ENCODE measurements at regions not wholly inside any gene's neighbourhood (a gene's known extent, or its start where the extent isn't known, plus 50 kb on each side); places are given as distances from the start of the nearest gene placed in this dataset.

DNA sequence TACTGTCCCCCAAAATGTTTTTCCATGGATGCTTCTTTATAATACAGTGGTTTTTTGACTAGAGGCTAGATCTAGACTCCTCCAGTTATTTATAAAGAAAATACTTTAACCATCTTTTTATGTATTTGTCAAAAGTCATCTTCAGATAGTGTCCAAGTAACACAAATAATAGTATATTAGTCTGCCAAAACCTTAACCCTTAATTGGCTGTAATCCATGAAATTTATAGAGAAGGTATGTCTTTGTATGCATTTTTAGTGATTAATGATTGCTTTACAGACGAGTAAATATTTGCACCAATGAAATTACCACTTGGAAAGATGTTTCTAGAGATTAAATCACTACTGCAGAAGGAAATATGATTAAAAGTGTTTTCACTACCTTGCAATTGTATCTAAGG lies 451.8 kb upstream of the NRXN1 start:
- TF ChIP-seq, protein P1, sequence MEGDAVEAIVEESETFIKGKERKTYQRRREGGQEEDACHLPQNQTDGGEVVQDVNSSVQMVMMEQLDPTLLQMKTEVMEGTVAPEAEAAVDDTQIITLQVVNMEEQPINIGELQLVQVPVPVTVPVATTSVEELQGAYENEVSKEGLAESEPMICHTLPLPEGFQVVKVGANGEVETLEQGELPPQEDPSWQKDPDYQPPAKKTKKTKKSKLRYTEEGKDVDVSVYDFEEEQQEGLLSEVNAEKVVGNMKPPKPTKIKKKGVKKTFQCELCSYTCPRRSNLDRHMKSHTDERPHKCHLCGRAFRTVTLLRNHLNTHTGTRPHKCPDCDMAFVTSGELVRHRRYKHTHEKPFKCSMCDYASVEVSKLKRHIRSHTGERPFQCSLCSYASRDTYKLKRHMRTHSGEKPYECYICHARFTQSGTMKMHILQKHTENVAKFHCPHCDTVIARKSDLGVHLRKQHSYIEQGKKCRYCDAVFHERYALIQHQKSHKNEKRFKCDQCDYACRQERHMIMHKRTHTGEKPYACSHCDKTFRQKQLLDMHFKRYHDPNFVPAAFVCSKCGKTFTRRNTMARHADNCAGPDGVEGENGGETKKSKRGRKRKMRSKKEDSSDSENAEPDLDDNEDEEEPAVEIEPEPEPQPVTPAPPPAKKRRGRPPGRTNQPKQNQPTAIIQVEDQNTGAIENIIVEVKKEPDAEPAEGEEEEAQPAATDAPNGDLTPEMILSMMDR (IDR thresholded peaks at IDR 0.05), result no peak
- DNase-seq (ENCODE audit: low spot score) (no peak), ATAC-seq (ENCODE audit: low FRiP score) (no peak)

DNA sequence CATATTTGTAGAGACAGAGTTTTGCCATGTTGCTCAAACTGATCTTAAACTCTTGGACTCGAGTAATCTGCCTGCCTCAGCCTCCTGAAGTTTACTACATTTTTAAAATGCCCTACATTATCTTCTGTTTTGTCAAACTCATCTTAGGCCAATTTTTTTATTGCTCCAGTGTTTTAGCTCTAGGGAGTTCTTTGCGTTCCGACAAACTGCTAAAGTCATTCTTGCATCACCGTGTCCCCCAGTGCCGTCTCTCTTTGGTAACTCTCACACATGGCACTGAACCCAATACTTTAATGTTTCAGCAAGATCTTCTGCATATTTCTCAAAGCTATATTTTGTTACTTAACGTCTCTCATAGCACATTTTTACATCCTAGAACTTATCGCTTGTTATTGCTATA lies 440.9 kb upstream of the NRXN1 start:
- TF ChIP-seq, protein P1 (IDR thresholded peaks at IDR 0.05), result no peak
- DNase-seq (ENCODE audit: low spot score) (no peak), ATAC-seq (ENCODE audit: low FRiP score) (no peak)

DNA sequence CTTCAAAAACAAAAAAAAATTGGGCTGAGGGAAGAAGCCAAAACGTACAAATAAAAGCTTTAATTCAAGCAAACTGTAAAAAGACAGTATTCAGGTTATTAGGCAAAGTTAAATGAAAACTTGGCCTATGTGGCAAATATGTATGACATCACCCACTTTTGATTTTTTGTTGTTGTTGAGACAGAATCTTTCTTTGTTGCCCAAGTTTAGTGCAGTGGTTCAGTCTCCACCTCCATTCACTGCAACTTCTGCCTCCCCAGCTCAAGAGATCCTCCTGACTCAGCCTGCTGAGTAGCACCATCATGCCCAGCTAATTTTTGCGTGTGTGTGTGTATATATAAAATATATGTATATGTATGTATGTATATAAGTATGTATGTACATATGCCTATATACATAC lies 440.4 kb upstream of the NRXN1 start:
- ATAC-seq (ENCODE audit: low FRiP score), result no peak
- no peak for DNase-seq (ENCODE audit: low spot score)
- TF ChIP-seq, protein P1 (IDR thresholded peaks at IDR 0.05), result no peak

DNA sequence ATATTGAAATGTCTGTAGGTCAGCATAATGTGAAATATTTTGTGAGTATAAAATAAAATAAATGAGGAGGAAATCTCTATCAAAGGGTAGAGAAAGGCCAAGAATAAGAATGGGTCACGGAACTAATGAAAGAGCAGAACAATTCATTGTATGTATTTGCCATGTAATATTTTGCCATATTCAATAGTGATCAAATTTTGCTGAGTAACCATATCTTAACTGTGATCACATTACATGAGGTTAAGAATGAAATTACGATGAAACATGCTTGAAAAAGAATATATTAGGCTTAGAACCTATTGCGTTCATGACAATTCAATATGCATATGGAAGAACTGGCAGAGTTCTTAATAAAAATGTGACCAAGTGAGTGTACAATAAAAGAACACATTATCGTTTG lies 437.2 kb upstream of the NRXN1 start:
- DNase-seq (ENCODE audit: low spot score) (no peak), ATAC-seq (ENCODE audit: low FRiP score) (no peak)
- TF ChIP-seq, protein P1 (IDR thresholded peaks at IDR 0.05), result no peak

DNA sequence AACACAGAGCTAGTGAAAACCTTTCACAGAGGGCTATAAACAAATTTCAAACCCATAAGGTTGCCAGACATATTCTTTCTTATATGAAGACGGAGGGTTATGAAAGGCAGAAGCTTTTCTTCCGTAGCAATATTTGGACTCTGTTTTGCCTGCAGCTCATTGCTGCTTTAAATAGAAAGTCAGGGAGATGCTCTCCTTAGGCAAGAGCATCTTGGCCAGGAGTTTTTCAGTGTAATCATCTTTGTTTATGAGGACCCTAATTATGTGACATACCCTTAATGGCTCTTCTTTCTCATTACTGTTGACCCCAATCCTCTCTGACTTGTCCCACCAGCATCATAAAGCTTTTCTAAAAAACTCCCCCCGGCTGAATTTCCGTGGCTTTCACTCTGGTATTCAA lies 433.4 kb upstream of the NRXN1 start:
- TF ChIP-seq, protein P1 (IDR thresholded peaks at IDR 0.05), result no peak
- ATAC-seq (ENCODE audit: low FRiP score), result no peak
- no peak for DNase-seq (ENCODE audit: low spot score)

DNA sequence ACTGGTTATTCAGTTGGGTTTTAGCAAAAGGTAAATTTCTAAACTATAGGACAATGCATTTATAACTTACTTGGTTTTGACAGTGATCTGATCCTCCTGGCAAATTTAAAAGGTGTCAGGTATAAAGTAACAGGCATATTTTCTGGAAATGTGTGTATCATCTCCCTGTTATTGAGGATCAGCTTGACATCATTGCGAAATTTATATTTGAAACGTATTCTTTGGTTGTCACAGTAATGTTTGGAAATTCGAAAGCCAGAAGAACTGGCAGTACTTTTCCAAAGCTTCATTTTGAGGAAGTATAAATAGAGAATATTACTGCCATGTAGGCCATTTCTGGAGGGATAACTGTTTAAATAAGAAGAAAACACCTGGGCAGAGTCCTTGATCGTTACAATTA lies 422.2 kb upstream of the NRXN1 start:
- TF ChIP-seq, protein P1 (IDR thresholded peaks at IDR 0.05), result no peak
- no peak for ATAC-seq (ENCODE audit: low FRiP score)

DNA sequence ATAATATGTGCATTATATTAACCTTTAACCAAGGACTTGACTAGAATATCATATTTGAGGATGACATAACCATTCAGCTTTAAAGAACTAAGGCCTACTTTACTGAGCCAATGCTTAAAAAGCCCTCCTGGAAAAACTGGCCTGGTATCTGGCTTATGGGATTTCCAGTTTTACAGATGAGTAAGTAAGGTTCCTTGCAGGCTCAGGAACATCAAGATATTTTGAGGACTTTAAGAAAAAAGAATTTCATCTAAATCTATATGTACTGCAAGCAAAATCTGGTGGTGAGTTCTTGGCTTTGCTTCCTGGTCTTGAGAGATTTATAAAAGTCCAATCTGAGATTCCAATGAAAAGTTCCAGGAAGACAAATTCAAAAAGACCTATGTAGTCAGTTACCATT lies 417.0 kb upstream of the NRXN1 start:
- DNase-seq (ENCODE audit: low spot score) (no peak), ATAC-seq (ENCODE audit: low FRiP score) (no peak)
- TF ChIP-seq, protein P1 (IDR thresholded peaks at IDR 0.05), result no peak

More for the DNA sequence above, 422.2 kb upstream of the NRXN1 start:
- no peak for DNase-seq (ENCODE audit: low spot score)

All from omental fat pad (tissue), 3 donors.